ENCODE measurements at regions not wholly inside any gene's neighbourhood (a gene's known extent, or its start where the extent isn't known, plus 50 kb on each side); places are given as distances from the start of the nearest gene placed in this dataset.

DNA sequence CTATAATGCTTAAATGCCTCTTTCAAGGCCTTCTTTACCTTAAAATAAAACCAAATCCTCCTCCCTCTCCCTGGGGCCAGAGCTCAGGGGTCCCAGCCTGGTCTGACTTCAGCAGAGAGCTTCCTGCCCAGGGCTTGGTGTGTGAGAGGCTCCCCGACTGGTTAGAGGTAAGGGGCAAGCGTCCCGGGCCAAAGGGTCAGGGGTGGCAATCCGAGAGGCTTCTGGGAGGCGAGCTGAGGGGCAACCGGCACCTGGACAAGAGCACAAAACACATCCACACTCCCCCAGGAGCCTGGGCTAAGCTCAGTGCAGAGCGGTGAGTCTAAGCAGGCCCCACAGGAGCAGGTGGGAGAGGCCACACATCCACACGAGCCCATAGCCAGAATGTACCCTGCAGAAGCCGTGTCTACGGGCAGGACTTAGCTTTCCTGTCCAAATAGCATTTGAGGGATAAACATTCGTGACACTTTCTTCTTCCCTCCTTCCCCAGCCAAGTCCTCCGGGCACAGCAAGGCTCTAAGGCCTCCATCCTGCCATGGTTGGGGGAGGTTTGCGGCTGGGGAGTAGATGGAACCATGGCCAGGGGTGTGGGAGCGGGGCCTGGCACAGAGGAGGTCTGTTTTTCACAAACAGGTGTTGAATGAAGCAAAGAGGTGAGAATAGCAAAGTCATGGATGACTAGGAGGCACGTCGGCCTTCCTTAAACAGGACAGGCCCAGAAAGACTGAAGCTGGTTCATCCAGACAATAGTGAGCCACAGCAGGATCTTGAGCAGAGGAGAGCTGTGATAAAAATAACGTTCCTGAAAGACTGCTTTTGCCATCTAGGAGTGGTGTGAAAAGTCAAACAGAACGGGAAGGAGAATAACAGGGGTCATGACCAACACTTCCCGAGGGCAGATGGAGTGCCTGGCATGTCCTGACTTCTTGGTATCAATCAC, 98.7 kb upstream of the IQSEC1 start:
- intact Hi-C loops (cut with micrococcal nuclease; ENCODE audit: unreplicated experiment) = no loop called here
- no peak for DNase-seq (ENCODE audit: low spot score)
- POLR2A ChIA-PET = interaction anchor here (0.5 kb wide), 1 partner anchor 352 kb away, joined by 4 read pairs; no protein-coding TSS in a partner anchor
- CTCF ChIA-PET (ENCODE audit: unreplicated experiment) = no interaction called here
- no TSS peak for BruUV-seq (replicated peaks)
- H3K9me3 ChIP-seq (ENCODE audit: low read length) = no peaks in the 10 kb centered on the region
- H3K4me3 ChIP-seq (ENCODE audit: low read depth, low read length, poor library complexity, severe bottlenecking) = no peak overlapping the region
- no peak overlapping the region for H2AFZ ChIP-seq (ENCODE audit: low read length)
- H3K4me2 ChIP-seq (ENCODE audit: low read length) = no peak overlapping the region
- H3K79me2 ChIP-seq (ENCODE audit: insufficient read depth, low read depth, low read length) = no peaks in the 10 kb centered on the region
- H3K36me3 ChIP-seq (ENCODE audit: insufficient read depth, low read length) = no peaks in the 10 kb centered on the region
- TF ChIP-seq EZH2phosphoT487 (IDR thresholded peaks at IDR 0.05; ENCODE audit: borderline replicate concordance, low read depth, low read length) = no peak
- TF ChIP-seq, protein P1, sequence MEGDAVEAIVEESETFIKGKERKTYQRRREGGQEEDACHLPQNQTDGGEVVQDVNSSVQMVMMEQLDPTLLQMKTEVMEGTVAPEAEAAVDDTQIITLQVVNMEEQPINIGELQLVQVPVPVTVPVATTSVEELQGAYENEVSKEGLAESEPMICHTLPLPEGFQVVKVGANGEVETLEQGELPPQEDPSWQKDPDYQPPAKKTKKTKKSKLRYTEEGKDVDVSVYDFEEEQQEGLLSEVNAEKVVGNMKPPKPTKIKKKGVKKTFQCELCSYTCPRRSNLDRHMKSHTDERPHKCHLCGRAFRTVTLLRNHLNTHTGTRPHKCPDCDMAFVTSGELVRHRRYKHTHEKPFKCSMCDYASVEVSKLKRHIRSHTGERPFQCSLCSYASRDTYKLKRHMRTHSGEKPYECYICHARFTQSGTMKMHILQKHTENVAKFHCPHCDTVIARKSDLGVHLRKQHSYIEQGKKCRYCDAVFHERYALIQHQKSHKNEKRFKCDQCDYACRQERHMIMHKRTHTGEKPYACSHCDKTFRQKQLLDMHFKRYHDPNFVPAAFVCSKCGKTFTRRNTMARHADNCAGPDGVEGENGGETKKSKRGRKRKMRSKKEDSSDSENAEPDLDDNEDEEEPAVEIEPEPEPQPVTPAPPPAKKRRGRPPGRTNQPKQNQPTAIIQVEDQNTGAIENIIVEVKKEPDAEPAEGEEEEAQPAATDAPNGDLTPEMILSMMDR (conservative IDR thresholded peaks at IDR 0.05; ENCODE audit: low read length) = no peak
- no peaks in the 10 kb centered on the region for H4K20me1 ChIP-seq (ENCODE audit: insufficient read depth, low read length)
- H3K27ac ChIP-seq (ENCODE audit: low read depth, low read length, poor library complexity, severe bottlenecking) = no peak overlapping the region
- H3K4me1 ChIP-seq (ENCODE audit: insufficient read depth, low read length, poor library complexity, severe bottlenecking) = no peaks in the 10 kb centered on the region
- no peaks in the 10 kb centered on the region for H3K9me2 ChIP-seq (ENCODE audit: insufficient read depth, low read length)

DNA sequence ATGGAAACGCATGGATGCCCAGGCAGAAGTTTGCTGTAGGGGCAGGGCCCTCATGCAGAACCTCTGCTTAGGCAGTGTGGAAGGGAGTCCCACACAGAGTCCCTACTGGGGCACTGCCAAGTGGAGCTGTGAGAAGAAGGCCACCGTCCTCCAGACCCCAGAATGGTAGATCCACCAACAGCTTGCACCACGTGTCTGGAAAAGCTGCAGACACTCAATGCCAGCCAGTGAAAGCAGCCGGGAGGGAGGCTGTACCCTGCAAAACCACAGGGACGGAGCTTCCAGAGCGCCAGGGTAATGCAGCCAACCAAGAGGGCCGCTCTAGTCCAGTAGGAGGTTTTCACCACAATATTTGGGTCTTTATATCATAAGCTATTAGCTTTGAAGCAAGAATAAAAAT, 97.1 kb upstream of the IQSEC1 start:
- no peaks in the 10 kb centered on the region for H3K4me1 ChIP-seq (ENCODE audit: insufficient read depth, low read length, poor library complexity, severe bottlenecking)
- intact Hi-C loops (cut with micrococcal nuclease; ENCODE audit: unreplicated experiment) = no loop called here
- no peaks in the 10 kb centered on the region for H4K20me1 ChIP-seq (ENCODE audit: insufficient read depth, low read length)
- H3K4me2 ChIP-seq (ENCODE audit: low read length) = no peak overlapping the region
- no peak overlapping the region for H3K4me3 ChIP-seq (ENCODE audit: low read depth, low read length, poor library complexity, severe bottlenecking)
- no peaks in the 10 kb centered on the region for H3K79me2 ChIP-seq (ENCODE audit: insufficient read depth, low read depth, low read length)
- TF ChIP-seq, protein P1 (conservative IDR thresholded peaks at IDR 0.05; ENCODE audit: low read length) = no peak
- no peak for TF ChIP-seq EZH2phosphoT487 (IDR thresholded peaks at IDR 0.05; ENCODE audit: borderline replicate concordance, low read depth, low read length)
- no peak overlapping the region for H3K27ac ChIP-seq (ENCODE audit: low read depth, low read length, poor library complexity, severe bottlenecking)
- BruUV-seq (replicated peaks) = no TSS peak
- no peaks in the 10 kb centered on the region for H3K9me2 ChIP-seq (ENCODE audit: insufficient read depth, low read length)
- no peak overlapping the region for H2AFZ ChIP-seq (ENCODE audit: low read length)
- no peaks in the 10 kb centered on the region for H3K36me3 ChIP-seq (ENCODE audit: insufficient read depth, low read length)
- DNase-seq (ENCODE audit: low spot score) = no peak
- CTCF ChIA-PET (ENCODE audit: unreplicated experiment) = no interaction called here
- POLR2A ChIA-PET = interaction anchor here (1.0 kb wide), 1 partner anchor 23 kb away, joined by 4 read pairs; no protein-coding TSS in a partner anchor
- H3K9me3 ChIP-seq (ENCODE audit: low read length) = no peaks in the 10 kb centered on the region

DNA sequence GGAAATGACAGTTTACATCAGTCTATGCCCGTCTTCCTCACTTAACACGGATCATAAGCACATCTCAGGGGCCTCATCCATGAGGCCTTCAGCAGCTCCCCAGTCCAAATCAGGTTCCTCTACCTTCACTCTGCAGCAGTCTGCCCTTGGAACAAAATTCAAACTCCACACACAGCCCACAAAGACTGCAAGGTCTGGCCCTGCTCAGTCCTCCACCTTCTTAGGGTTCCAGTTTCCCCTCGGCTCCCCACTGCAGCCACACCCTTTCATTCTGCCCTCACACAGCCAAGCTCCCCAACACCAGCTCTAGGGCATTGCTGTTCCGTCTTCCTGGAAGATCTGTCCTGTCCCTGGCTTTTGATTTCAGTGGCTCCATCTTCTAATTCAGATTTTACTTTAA, 95.2 kb upstream of the IQSEC1 start:
- BruUV-seq (replicated peaks) = no TSS peak
- Histone ChIP-seq H3K4me2 (ENCODE audit: low read length) (no peak overlapping the region), H3K27ac (ENCODE audit: low read depth, low read length, poor library complexity, severe bottlenecking) (no peak overlapping the region), H4K20me1 (ENCODE audit: insufficient read depth, low read length) (no peaks in the 10 kb centered on the region), H3K36me3 (ENCODE audit: insufficient read depth, low read length) (no peaks in the 10 kb centered on the region), H3K9me3 (ENCODE audit: low read length) (no peaks in the 10 kb centered on the region), H3K9me2 (ENCODE audit: insufficient read depth, low read length) (no peaks in the 10 kb centered on the region), H2AFZ (ENCODE audit: low read length) (no peak overlapping the region), H3K4me3 (ENCODE audit: low read depth, low read length, poor library complexity, severe bottlenecking) (no peak overlapping the region), H3K79me2 (ENCODE audit: insufficient read depth, low read depth, low read length) (no peaks in the 10 kb centered on the region), H3K4me1 (ENCODE audit: insufficient read depth, low read length, poor library complexity, severe bottlenecking) (no peaks in the 10 kb centered on the region)
- ChIA-PET CTCF (ENCODE audit: unreplicated experiment) (no interaction called here), POLR2A (no interaction called here)
- no peak for DNase-seq (ENCODE audit: low spot score)
- intact Hi-C loops (cut with micrococcal nuclease; ENCODE audit: unreplicated experiment) = no loop called here
- TF ChIP-seq, protein P1 (conservative IDR thresholded peaks at IDR 0.05; ENCODE audit: low read length) = no peak
- TF ChIP-seq EZH2phosphoT487 (IDR thresholded peaks at IDR 0.05; ENCODE audit: borderline replicate concordance, low read depth, low read length) = no peak

Data from OCI-LY7 (cell line).